ENCODE measurements at regions not wholly inside any gene's neighbourhood (a gene's known extent, or its start where the extent isn't known, plus 50 kb on each side); places are given as distances from the start of the nearest gene placed in this dataset.

- TF ChIP-seq EZH2 (IDR thresholded peaks at IDR 0.05; ENCODE audit: low read length) (no peak), CTCF (optimal IDR thresholded peaks at IDR 0.05 in 1 of 3, IDR thresholded peaks at IDR 0.05 in 1 of 3, conservative IDR thresholded peaks at IDR 0.05 in 1 of 3; ENCODE audit: extremely low read depth in 1 of 3, insufficient read depth in 2 of 3, low read length in 3 of 3) (no peak)
These were observed 89.8 kb downstream of the RTL6 start for GRCh38 chr22:44407987-44408828.
